ENCODE measurements at regions not wholly inside any gene's neighbourhood (a gene's known extent, or its start where the extent isn't known, plus 50 kb on each side); places are given as distances from the start of the nearest gene placed in this dataset.

GRCh38 chr22:26985206-26985605, 327.8 kb downstream of the MIAT start:
- Histone ChIP-seq H3K4me3 (ENCODE audit: low read length) (no peak overlapping the region), H3K27ac (ENCODE audit: low read length) (no peak overlapping the region), H3K9me3 (ENCODE audit: insufficient read depth, low read length) (no peaks in the 10 kb centered on the region), H3K9ac (ENCODE audit: low read length) (no peak overlapping the region), H2AFZ (ENCODE audit: low read depth, low read length) (no peak overlapping the region), H3K36me3 (replicated peaks; ENCODE audit: low read depth, low read length) (no peaks in the 10 kb centered on the region), H3K27me3 (ENCODE audit: low read depth, low read length) (peaks cover 5% of the 10 kb centered on the region; the same call in 1 of the 2 replicates), H4K20me1 (ENCODE audit: insufficient read depth, low read length) (no peaks in the 10 kb centered on the region; the same call in 1 of the 2 replicates), H3K4me1 (ENCODE audit: low read length) (no peaks in the 10 kb centered on the region), H3K79me2 (ENCODE audit: low read length) (no peaks in the 10 kb centered on the region), H3K4me2 (ENCODE audit: low read length) (no peak overlapping the region)
- TF ChIP-seq EZH2phosphoT487 (IDR thresholded peaks at IDR 0.05; ENCODE audit: low read depth) (no peak), CTCF (IDR thresholded peaks at IDR 0.05; ENCODE audit: low read depth, low read length) (no peak)

- Histone ChIP-seq H3K27me3 (ENCODE audit: low read depth, low read length) (peaks cover 8% of the 10 kb centered on the region; the same call in 1 of the 2 replicates), H3K79me2 (ENCODE audit: low read length) (no peaks in the 10 kb centered on the region), H4K20me1 (ENCODE audit: insufficient read depth, low read length) (no peaks in the 10 kb centered on the region; the same call in 1 of the 2 replicates), H3K4me1 (ENCODE audit: low read length) (no peaks in the 10 kb centered on the region), H3K4me2 (ENCODE audit: low read length) (no peak overlapping the region), H2AFZ (ENCODE audit: low read depth, low read length) (no peak overlapping the region), H3K4me3 (ENCODE audit: low read length) (no peak overlapping the region), H3K9ac (ENCODE audit: low read length) (no peak overlapping the region), H3K9me3 (ENCODE audit: insufficient read depth, low read length) (no peaks in the 10 kb centered on the region), H3K36me3 (replicated peaks; ENCODE audit: low read depth, low read length) (no peaks in the 10 kb centered on the region), H3K27ac (ENCODE audit: low read length) (no peak overlapping the region)
- TF ChIP-seq CTCF (IDR thresholded peaks at IDR 0.05; ENCODE audit: low read depth, low read length), result no peak
These were observed 328.8 kb downstream of the MIAT start for GRCh38 chr22:26985931-26986782.

- H2AFZ ChIP-seq (ENCODE audit: low read depth, low read length), result no peak overlapping the region
- H3K4me2 ChIP-seq (ENCODE audit: low read length), result no peak overlapping the region
- H3K27me3 ChIP-seq (ENCODE audit: low read depth, low read length), result peaks cover 12% of the 10 kb centered on the region; the same call in 1 of the 2 replicates
- H4K20me1 ChIP-seq (ENCODE audit: insufficient read depth, low read length), result no peaks in the 10 kb centered on the region; the same call in 1 of the 2 replicates
- TF ChIP-seq CTCF (IDR thresholded peaks at IDR 0.05; ENCODE audit: low read depth, low read length), result no peak
- no peak for TF ChIP-seq EZH2phosphoT487 (IDR thresholded peaks at IDR 0.05; ENCODE audit: low read depth)
- H3K4me3 ChIP-seq (ENCODE audit: low read length), result no peak overlapping the region
- no peaks in the 10 kb centered on the region for H3K9me3 ChIP-seq (ENCODE audit: insufficient read depth, low read length)
- H3K9ac ChIP-seq (ENCODE audit: low read length), result no peak overlapping the region
- H3K27ac ChIP-seq (ENCODE audit: low read length), result no peak overlapping the region
- no peaks in the 10 kb centered on the region for H3K79me2 ChIP-seq (ENCODE audit: low read length)
- H3K36me3 ChIP-seq (replicated peaks; ENCODE audit: low read depth, low read length), result no peaks in the 10 kb centered on the region
- no peaks in the 10 kb centered on the region for H3K4me1 ChIP-seq (ENCODE audit: low read length)
These were observed 329.5 kb downstream of the MIAT start for GRCh38 chr22:26986884-26987283.

GRCh38 chr22:26990503-26991189, 333.3 kb downstream of the MIAT start:
- Histone ChIP-seq H3K36me3 (replicated peaks; ENCODE audit: low read depth, low read length) (no peaks in the 10 kb centered on the region), H3K27me3 (ENCODE audit: low read depth, low read length) (peaks cover 15% of the 10 kb centered on the region; the same call in 1 of the 2 replicates), H3K9ac (ENCODE audit: low read length) (no peak overlapping the region)

More at GRCh38 chr22:26990503-26991189, 333.3 kb downstream of the MIAT start:
- TF ChIP-seq CTCF (IDR thresholded peaks at IDR 0.05; ENCODE audit: low read depth, low read length) (no peak), EZH2phosphoT487 (IDR thresholded peaks at IDR 0.05; ENCODE audit: low read depth) (no peak)
- H3K9me3 ChIP-seq (ENCODE audit: insufficient read depth, low read length), result no peaks in the 10 kb centered on the region
- H3K79me2 ChIP-seq (ENCODE audit: low read length), result no peaks in the 10 kb centered on the region
- no peaks in the 10 kb centered on the region for H3K4me1 ChIP-seq (ENCODE audit: low read length)
- H2AFZ ChIP-seq (ENCODE audit: low read depth, low read length), result no peak overlapping the region
- H3K4me3 ChIP-seq (ENCODE audit: low read length), result no peak overlapping the region
- peaks cover 6% of the 10 kb centered on the region; the same call in 1 of the 2 replicates for H4K20me1 ChIP-seq (ENCODE audit: insufficient read depth, low read length)
- no peak overlapping the region for H3K27ac ChIP-seq (ENCODE audit: low read length)
- no peak overlapping the region for H3K4me2 ChIP-seq (ENCODE audit: low read length)
